ENCODE measurements at regions not wholly inside any gene's neighbourhood (a gene's known extent, or its start where the extent isn't known, plus 50 kb on each side); places are given as distances from the start of the nearest gene placed in this dataset.
"Not testable (repeated sequence)": the region's sequence is repeated elsewhere in the genome, so short reads cannot be mapped to it uniquely, and the experiment has no call there.

DNA sequence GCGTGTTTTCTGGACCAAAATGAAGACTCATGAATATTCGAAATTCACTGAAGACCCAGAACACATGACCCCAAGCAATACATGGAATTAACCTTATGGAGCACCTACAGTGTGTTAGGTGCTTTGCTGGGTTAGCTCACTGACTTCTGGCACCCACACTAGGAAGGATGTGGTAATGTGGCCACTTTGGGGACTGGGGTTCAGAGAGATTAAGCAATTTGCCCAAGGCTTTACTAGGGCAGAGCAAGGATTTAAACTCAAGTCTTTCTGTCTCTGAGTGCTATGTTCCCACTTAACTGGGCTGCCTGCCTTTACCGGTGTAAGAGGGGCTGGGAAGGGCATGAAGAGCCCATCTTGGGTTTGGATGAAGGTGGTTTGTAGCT is 162.0 kb upstream of the ATP6AP2 start:
- DNase-seq (ENCODE audit: low read depth in 4 of 4, low spot score in 2 of 4), result no peak

- peak in 1 of 4 donors; percentile 50 for DNase-seq (ENCODE audit: low read depth in 4 of 4, low spot score in 2 of 4)
Observed at GRCh38 chrX:40418146-40418812, 162.5 kb upstream of the ATP6AP2 start.

GRCh38 chrX:40415675-40416074 is 165.1 kb upstream of the ATP6AP2 start:
- no peak for DNase-seq (ENCODE audit: low read depth in 4 of 4, low spot score in 2 of 4)

DNA sequence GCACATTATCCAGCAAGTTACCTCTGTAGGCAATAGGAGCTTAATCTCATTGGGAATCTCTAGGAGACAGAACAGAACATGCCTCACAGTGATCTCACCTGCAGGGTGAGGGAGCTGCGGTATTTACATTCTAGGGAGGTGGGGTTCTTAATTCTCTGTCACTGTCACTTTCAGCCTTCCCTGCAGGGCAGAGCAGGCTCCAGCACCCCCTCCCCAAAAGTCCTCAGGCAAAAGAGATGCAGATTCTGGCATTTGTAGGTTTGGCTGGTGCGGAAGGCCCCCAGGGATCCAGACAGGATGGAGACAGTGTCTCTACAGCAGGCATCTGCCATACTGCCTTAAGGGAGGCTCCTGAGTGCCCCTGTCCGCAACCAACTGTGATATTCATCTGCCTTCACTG is 166.4 kb upstream of the ATP6AP2 start:
- no peak for DNase-seq (ENCODE audit: low read depth in 4 of 4, low spot score in 2 of 4)

- DNase-seq (ENCODE audit: low read depth in 4 of 4, low spot score in 2 of 4), result no peak
Observed at GRCh38 chrX:40411340-40412111, 169.2 kb upstream of the ATP6AP2 start.

DNA sequence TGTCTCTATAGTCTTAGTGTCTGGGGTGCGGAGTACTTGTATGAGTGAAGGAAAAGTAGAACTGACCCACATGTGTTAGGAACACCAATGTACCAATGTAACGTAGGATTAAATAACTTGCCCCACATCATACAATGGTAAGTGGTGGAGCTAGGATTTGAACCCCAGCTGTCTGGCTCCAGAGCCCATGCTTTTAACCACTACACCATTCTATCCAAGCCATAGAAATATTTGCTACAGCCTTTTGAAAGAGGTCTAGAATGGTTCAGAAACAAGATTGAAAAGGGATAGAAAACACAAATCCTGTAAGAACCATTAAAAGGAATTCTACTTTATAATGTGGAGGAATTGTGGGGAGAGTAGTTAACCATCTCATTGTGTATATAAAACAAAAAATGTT is 169.9 kb upstream of the ATP6AP2 start:
- DNase-seq (ENCODE audit: low read depth in 4 of 4, low spot score in 2 of 4), result no peak

- no peak for DNase-seq (ENCODE audit: low read depth in 4 of 4, low spot score in 2 of 4)
Observed at GRCh38 chrX:40406330-40406859, 174.4 kb upstream of the ATP6AP2 start.

DNA sequence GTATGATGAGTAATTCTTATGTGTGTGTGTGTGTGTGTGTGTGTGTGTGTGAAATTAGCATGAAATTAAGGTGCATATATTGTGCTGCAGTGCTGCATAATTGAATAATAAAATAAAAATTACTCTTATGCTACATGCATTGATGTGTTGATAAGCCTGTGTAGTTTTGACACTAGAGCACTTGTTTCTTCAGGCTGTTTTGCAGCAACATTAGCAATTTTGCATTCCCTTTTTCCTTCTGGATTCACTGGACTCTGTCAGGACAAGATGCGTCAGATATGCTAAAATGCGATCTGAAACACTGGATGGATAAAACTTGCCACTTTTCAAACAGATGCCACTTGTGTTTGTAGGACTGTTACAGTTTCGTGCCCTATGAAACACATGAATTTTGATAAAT is 175.4 kb upstream of the ATP6AP2 start:
- no peak for DNase-seq (ENCODE audit: low read depth in 4 of 4, low spot score in 2 of 4)

DNA sequence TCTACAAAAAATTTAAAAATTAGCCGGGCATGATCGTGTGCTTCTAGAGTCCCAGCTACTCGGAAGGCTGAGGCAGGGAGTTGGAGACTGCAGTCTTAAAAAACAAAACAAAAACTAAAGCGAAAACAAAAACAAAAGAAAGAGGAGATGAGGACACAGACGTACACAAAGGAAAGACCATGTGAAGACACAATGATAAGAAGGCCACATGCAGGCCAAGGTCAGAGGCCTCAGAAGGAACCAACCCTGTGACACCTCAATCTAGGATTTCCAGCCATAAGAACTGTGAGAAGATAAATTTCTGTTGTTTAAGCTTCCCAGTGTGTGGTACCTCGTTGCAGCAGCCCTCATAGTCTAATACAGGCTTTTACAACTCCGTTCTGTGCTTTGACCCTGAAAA is 177.0 kb upstream of the ATP6AP2 start:
- no peak for DNase-seq (ENCODE audit: low read depth in 4 of 4, low spot score in 2 of 4)

DNA sequence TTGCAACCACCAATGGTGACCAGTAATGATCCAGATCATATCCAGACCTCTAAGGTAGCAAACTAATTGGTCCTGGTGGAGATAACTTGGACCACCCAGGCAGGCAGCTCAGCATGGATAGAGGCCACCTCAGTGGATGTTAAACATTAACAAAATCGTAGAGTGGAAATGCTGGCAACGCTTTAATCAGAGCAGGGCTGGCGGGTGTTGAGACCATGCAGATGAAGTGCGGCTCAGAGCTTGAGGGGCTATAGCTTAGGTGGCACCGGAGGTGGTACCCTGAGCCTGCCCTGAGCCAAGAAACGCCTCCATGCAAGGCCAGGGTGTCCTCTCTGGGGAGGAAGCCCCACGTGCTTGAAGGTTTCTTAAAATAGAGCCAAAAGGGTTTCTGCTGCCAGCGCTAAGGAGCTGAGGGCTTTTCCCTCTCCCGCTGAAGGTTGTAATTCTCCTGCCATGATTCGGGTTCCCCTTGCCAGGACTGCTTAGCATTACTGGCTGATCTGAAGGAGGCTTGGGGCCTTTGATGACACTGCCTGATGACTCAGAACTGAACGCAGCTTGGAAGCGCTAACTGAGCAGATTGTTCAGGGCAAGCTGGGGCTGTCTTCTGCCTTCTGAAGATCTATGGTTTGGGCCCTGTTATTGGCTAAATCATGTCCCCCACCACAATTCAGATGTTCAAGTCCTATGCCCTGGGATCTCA is 177.8 kb upstream of the ATP6AP2 start:
- no peak for DNase-seq (ENCODE audit: low read depth in 4 of 4, low spot score in 2 of 4)

GRCh38 chrX:40395102-40395501 is 185.7 kb upstream of the ATP6AP2 start:
- no peak for DNase-seq (ENCODE audit: low read depth in 4 of 4, low spot score in 2 of 4)

DNA sequence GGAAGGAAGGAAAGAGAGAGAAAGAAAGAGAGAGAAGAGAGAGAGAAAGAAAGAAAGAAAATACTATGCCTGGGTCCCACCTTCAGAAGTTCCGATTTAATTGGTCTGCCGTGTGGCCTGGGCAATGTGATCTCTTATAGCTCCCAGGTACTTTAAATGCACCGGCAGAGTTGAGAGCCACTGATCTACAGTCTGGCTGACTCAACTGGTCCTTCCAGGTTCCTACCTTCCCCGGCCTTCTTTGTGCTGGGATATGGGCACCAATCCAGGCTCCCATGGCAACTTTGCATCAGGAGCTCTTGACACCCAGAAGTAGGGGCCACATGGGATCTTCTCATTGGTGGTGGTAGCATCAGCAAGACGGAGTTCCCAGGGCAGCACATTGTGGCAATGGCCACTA is 186.5 kb upstream of the ATP6AP2 start:
- no peak for DNase-seq (ENCODE audit: low read depth in 4 of 4, low spot score in 2 of 4)

- DNase-seq (ENCODE audit: low read depth in 4 of 4, low spot score in 2 of 4), result no peak
Observed at GRCh38 chrX:40392599-40392998, 188.2 kb upstream of the ATP6AP2 start.

- no peak for DNase-seq (ENCODE audit: low read depth in 4 of 4, low spot score in 2 of 4)
Observed at GRCh38 chrX:40391662-40392061, 189.1 kb upstream of the ATP6AP2 start.

GRCh38 chrX:40389555-40389954 is 191.2 kb upstream of the ATP6AP2 start:
- DNase-seq (ENCODE audit: low read depth in 4 of 4, low spot score in 2 of 4), result no peak

GRCh38 chrX:40388441-40388840 is 192.3 kb upstream of the ATP6AP2 start:
- DNase-seq (ENCODE audit: low read depth in 4 of 4, low spot score in 2 of 4), result no peak

DNA sequence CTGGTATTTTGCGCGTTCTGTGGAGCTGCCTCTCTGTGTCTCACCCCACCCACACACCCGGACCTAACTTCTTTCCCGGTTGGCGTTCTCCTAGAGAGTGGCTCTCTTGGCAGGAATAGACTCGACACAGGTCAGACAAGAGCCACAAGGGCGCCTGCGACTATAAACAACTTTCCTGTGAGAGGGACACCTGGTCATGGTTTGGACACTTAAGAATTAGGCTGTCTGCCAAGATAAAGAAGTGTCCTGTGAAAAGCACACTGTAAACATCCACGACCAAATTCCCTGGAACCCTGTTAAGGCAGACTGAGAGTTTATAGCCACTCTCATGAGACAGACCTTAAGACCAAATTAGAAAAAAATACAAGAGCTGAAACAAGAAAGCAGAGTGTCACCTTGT is 192.9 kb upstream of the ATP6AP2 start:
- DNase-seq (ENCODE audit: low read depth in 4 of 4, low spot score in 2 of 4), result not testable (repeated sequence)

DNA sequence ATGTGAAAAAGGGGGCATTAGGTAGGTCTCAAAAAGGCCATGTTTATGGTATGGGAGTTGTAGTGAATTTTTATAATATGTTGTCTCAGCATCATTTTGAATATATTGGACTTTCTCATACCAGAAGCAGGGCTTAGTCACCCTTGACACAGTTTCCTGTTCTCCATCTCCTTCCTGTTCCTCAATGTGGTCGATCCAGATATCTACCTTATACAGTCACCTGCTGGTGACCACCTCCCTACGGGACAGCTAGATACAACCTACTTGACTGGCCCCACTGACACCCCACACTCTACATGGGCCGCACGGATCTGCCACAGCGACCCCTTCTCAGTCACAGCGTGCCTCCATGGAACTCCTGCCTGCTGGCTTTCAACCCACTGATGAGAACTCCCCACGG is 193.5 kb upstream of the ATP6AP2 start:
- DNase-seq (ENCODE audit: low read depth in 4 of 4, low spot score in 2 of 4), result not testable (repeated sequence)

DNA sequence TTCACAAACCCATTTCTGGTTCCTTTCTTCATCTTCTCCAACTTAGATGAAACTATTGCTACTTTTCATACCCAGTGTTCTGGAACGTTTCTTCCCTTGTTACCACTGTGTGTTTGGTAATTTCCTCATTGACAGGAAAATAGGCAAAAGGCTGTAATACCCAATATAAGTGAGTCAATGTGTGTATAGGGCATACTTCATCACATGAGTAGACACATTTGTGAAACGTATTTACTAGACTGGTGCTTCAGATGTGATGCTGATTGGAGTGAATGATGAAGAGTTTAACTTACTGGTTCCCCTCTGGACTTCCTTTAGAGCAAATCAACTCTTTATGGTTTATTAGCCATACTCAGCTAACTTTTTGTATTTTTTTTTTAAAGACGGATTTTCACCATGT is 195.1 kb upstream of the ATP6AP2 start:
- no peak for DNase-seq (ENCODE audit: low read depth in 4 of 4, low spot score in 2 of 4)

GRCh38 chrX:40385256-40385655 is 195.5 kb upstream of the ATP6AP2 start:
- DNase-seq (ENCODE audit: low read depth in 4 of 4, low spot score in 2 of 4), result no peak

DNA sequence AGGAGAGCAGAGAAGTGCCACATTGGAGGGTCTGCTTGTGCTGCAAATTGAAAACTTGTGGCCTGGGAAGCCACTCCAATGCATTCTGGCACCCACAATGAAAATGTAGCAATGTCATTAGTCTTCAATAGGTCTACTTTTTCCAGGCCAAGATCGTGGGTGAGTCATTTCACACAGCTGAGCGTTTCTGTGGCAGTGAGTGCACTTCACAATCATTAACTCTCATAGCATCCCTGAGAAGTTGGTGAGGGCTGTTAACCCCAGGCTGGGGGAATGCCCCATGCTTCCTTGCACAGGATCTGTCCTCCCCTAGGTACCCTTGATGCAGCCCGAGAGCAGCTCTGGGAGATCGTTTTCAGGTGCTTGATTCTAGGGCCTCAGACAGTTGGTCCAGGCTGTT is 196.8 kb upstream of the ATP6AP2 start:
- DNase-seq (ENCODE audit: low read depth in 4 of 4, low spot score in 2 of 4), result no peak

GRCh38 chrX:40383360-40383759 is 197.4 kb upstream of the ATP6AP2 start:
- no peak for DNase-seq (ENCODE audit: low read depth in 4 of 4, low spot score in 2 of 4)
